ENCODE measurements at regions not wholly inside any gene's neighbourhood (a gene's known extent, or its start where the extent isn't known, plus 50 kb on each side); places are given as distances from the start of the nearest gene placed in this dataset.

GRCh38 chr17:79382313-79382712 lies 228.5 kb downstream of the RBFOX3 start:
- TF ChIP-seq GATA2 (IDR thresholded peaks at IDR 0.05; ENCODE audit: low read depth, low read length) (no peak), GATA3 (IDR thresholded peaks at IDR 0.05; ENCODE audit: low read depth, low read length) (no peak)

- TF ChIP-seq GATA3 (IDR thresholded peaks at IDR 0.05; ENCODE audit: low read depth, low read length) (no peak), GATA2 (IDR thresholded peaks at IDR 0.05; ENCODE audit: low read depth, low read length) (no peak)
These were observed 231.0 kb downstream of the RBFOX3 start for GRCh38 chr17:79379700-79380445.

GRCh38 chr17:79377230-79377786 lies 233.5 kb downstream of the RBFOX3 start:
- no peak for TF ChIP-seq GATA3 (IDR thresholded peaks at IDR 0.05; ENCODE audit: low read depth, low read length)
- TF ChIP-seq GATA2 (IDR thresholded peaks at IDR 0.05; ENCODE audit: low read depth, low read length) = no peak

- TF ChIP-seq GATA2 (IDR thresholded peaks at IDR 0.05; ENCODE audit: low read depth, low read length) = no peak
These were observed 236.0 kb downstream of the RBFOX3 start for GRCh38 chr17:79374807-79375206.

- TF ChIP-seq GATA3 (IDR thresholded peaks at IDR 0.05; ENCODE audit: low read depth, low read length) (no peak), GATA2 (IDR thresholded peaks at IDR 0.05; ENCODE audit: low read depth, low read length) (no peak)
These were observed 236.7 kb downstream of the RBFOX3 start for GRCh38 chr17:79374087-79374689.

GRCh38 chr17:79372470-79373238 lies 238.2 kb downstream of the RBFOX3 start:
- TF ChIP-seq GATA3 (IDR thresholded peaks at IDR 0.05; ENCODE audit: low read depth, low read length) = no peak
- no peak for TF ChIP-seq GATA2 (IDR thresholded peaks at IDR 0.05; ENCODE audit: low read depth, low read length)

- TF ChIP-seq GATA3 (IDR thresholded peaks at IDR 0.05; ENCODE audit: low read depth, low read length) (no peak), GATA2 (IDR thresholded peaks at IDR 0.05; ENCODE audit: low read depth, low read length) (no peak)
These were observed 238.9 kb downstream of the RBFOX3 start for GRCh38 chr17:79371984-79372383.

- no peak for TF ChIP-seq GATA2 (IDR thresholded peaks at IDR 0.05; ENCODE audit: low read depth, low read length)
- no peak for TF ChIP-seq GATA3 (IDR thresholded peaks at IDR 0.05; ENCODE audit: low read depth, low read length)
These were observed 240.3 kb downstream of the RBFOX3 start for GRCh38 chr17:79370594-79370993.

- TF ChIP-seq GATA2 (IDR thresholded peaks at IDR 0.05; ENCODE audit: low read depth, low read length) = no peak
- TF ChIP-seq GATA3 (IDR thresholded peaks at IDR 0.05; ENCODE audit: low read depth, low read length) = no peak
These were observed 240.7 kb downstream of the RBFOX3 start for GRCh38 chr17:79370126-79370525.

- no peak for TF ChIP-seq GATA3 (IDR thresholded peaks at IDR 0.05; ENCODE audit: low read depth, low read length)
- no peak for TF ChIP-seq GATA2 (IDR thresholded peaks at IDR 0.05; ENCODE audit: low read depth, low read length)
These were observed 241.3 kb downstream of the RBFOX3 start for GRCh38 chr17:79369532-79369931.

GRCh38 chr17:79369001-79369400 lies 241.8 kb downstream of the RBFOX3 start:
- TF ChIP-seq GATA2 (IDR thresholded peaks at IDR 0.05; ENCODE audit: low read depth, low read length) (no peak), GATA3 (IDR thresholded peaks at IDR 0.05; ENCODE audit: low read depth, low read length) (no peak)

GRCh38 chr17:79368521-79368920 lies 242.3 kb downstream of the RBFOX3 start:
- TF ChIP-seq GATA3 (IDR thresholded peaks at IDR 0.05; ENCODE audit: low read depth, low read length) (no peak), GATA2 (IDR thresholded peaks at IDR 0.05; ENCODE audit: low read depth, low read length) (no peak)

- TF ChIP-seq GATA3 (IDR thresholded peaks at IDR 0.05; ENCODE audit: low read depth, low read length) = no peak
- TF ChIP-seq GATA2 (IDR thresholded peaks at IDR 0.05; ENCODE audit: low read depth, low read length) = no peak
These were observed 243.8 kb downstream of the RBFOX3 start for GRCh38 chr17:79366988-79367571.

Measured in SH-SY5Y (cell line).